Panc1 (cell line): ENCODE measurements at regions not wholly inside any gene's neighbourhood (a gene's known extent, or its start where the extent isn't known, plus 50 kb on each side); places are given as distances from the start of the nearest gene placed in this dataset.

Experiments
- CTCF ChIP-seq: fragments of 450-650 bp; IDR thresholded peaks from 2 replicates; pipeline ENCODE4 v1.5.1; 2017; ENCODE audit warnings: mild to moderate bottlenecking
- POLR2AphosphoS5 ChIP-seq: IDR thresholded peaks from 2 replicates; pipeline ENCODE4 v1.6.1; 2012; ENCODE audit warnings: mild to moderate bottlenecking, low read depth, low read length, moderate library complexity
- SIN3A ChIP-seq: IDR thresholded peaks from 2 replicates; pipeline ENCODE4 v1.6.1; 2012; ENCODE audit warnings: low read depth, mild to moderate bottlenecking, low read length, moderate library complexity, borderline replicate concordance; ENCODE audit not compliant: insufficient read depth
- TF ChIP-seq, protein P1 (sequence below), 2 experiments: IDR thresholded peaks; 2 replicates each; pipeline ENCODE4 v1.6.1; 2011 to 2012; ENCODE audit warnings: low read depth in 2 of 2, control low read depth in 1 of 2, low read length in 1 of 2, mild to moderate bottlenecking in 1 of 2, moderate library complexity in 1 of 2; ENCODE audit not compliant: insufficient read depth in 1 of 2

- no peak for TF ChIP-seq CTCF
- TF ChIP-seq POLR2AphosphoS5: no peak
- TF ChIP-seq, protein P1, sequence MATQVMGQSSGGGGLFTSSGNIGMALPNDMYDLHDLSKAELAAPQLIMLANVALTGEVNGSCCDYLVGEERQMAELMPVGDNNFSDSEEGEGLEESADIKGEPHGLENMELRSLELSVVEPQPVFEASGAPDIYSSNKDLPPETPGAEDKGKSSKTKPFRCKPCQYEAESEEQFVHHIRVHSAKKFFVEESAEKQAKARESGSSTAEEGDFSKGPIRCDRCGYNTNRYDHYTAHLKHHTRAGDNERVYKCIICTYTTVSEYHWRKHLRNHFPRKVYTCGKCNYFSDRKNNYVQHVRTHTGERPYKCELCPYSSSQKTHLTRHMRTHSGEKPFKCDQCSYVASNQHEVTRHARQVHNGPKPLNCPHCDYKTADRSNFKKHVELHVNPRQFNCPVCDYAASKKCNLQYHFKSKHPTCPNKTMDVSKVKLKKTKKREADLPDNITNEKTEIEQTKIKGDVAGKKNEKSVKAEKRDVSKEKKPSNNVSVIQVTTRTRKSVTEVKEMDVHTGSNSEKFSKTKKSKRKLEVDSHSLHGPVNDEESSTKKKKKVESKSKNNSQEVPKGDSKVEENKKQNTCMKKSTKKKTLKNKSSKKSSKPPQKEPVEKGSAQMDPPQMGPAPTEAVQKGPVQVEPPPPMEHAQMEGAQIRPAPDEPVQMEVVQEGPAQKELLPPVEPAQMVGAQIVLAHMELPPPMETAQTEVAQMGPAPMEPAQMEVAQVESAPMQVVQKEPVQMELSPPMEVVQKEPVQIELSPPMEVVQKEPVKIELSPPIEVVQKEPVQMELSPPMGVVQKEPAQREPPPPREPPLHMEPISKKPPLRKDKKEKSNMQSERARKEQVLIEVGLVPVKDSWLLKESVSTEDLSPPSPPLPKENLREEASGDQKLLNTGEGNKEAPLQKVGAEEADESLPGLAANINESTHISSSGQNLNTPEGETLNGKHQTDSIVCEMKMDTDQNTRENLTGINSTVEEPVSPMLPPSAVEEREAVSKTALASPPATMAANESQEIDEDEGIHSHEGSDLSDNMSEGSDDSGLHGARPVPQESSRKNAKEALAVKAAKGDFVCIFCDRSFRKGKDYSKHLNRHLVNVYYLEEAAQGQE (IDR thresholded peaks at IDR 0.05; ENCODE audit: insufficient read depth in 1 of 2, low read depth in 2 of 2, low read length in 1 of 2): no peak
- TF ChIP-seq SIN3A: no peak
These were observed 114.2 kb upstream of the IGLL5 start for GRCh38 chr22:22773427-22773826.
